NCI-H2196 (cell line): ENCODE measurements at regions not wholly inside any gene's neighbourhood (a gene's known extent, or its start where the extent isn't known, plus 50 kb on each side); places are given as distances from the start of the nearest gene placed in this dataset.

Experiments
- DNase-seq: peaks from one replicate; lab custom pipeline; 2025; ENCODE audit not compliant: unreplicated experiment; lab: John Stamatoyannopoulos, UW

- DNase-seq = no peak
Measured at GRCh38 chr1:57683037-57683942, 259.4 kb upstream of the DAB1 start.

- DNase-seq = no peak
Measured at GRCh38 chr1:57678138-57678537, 254.3 kb upstream of the DAB1 start.

GRCh38 chr1:57675776-57676175 is 251.9 kb upstream of the DAB1 start:
- DNase-seq = no peak

- DNase-seq = no peak
Measured at GRCh38 chr1:57674801-57675200, 250.9 kb upstream of the DAB1 start.

GRCh38 chr1:57672346-57673140 is 248.7 kb upstream of the DAB1 start:
- no peak for DNase-seq

GRCh38 chr1:57671750-57672149 is 247.9 kb upstream of the DAB1 start:
- DNase-seq = no peak

GRCh38 chr1:57659804-57660203 is 235.9 kb upstream of the DAB1 start:
- no peak for DNase-seq

GRCh38 chr1:57655161-57655560 is 231.3 kb upstream of the DAB1 start:
- no peak for DNase-seq

- DNase-seq = no peak
Measured at GRCh38 chr1:57644667-57645066, 220.8 kb upstream of the DAB1 start.

GRCh38 chr1:57638239-57638638 is 214.4 kb upstream of the DAB1 start:
- DNase-seq = no peak

- no peak for DNase-seq
Measured at GRCh38 chr1:57637155-57637554, 213.3 kb upstream of the DAB1 start.

GRCh38 chr1:57633881-57634280 is 210.0 kb upstream of the DAB1 start:
- DNase-seq = no peak

- DNase-seq = no peak
Measured at GRCh38 chr1:57633056-57633455, 209.2 kb upstream of the DAB1 start.

- DNase-seq = no peak
Measured at GRCh38 chr1:57632401-57632800, 208.5 kb upstream of the DAB1 start.

- DNase-seq = no peak
Measured at GRCh38 chr1:57627612-57628011, 203.8 kb upstream of the DAB1 start.

- DNase-seq = no peak
Measured at GRCh38 chr1:57623791-57624538, 200.1 kb upstream of the DAB1 start.

- DNase-seq = no peak
Measured at GRCh38 chr1:57623039-57623790, 199.4 kb upstream of the DAB1 start.

- no peak for DNase-seq
Measured at GRCh38 chr1:57621776-57622175, 197.9 kb upstream of the DAB1 start.

GRCh38 chr1:57620605-57621004 is 196.7 kb upstream of the DAB1 start:
- DNase-seq = no peak

GRCh38 chr1:57616921-57617320 is 193.1 kb upstream of the DAB1 start:
- no peak for DNase-seq

GRCh38 chr1:57615956-57616355 is 192.1 kb upstream of the DAB1 start:
- no peak for DNase-seq
